HG03108 (cell line): ENCODE measurements at regions not wholly inside any gene's neighbourhood (a gene's known extent, or its start where the extent isn't known, plus 50 kb on each side); places are given as distances from the start of the nearest gene placed in this dataset.

ENCODE experiments used
- ATAC-seq: cut with Tn5 transposase; IDR thresholded peaks from one replicate; pipeline ENCODE4 v1.9.1; 2021; ENCODE audit warnings: moderate library complexity; ENCODE audit not compliant: unreplicated experiment

GRCh38 chr7:136667584-136667983 is 200.9 kb upstream of the CHRM2 start:
- ATAC-seq = no peak

GRCh38 chr7:136665878-136666509 is 202.5 kb upstream of the CHRM2 start:
- no peak for ATAC-seq

GRCh38 chr7:136664537-136664936 is 203.9 kb upstream of the CHRM2 start:
- no peak for ATAC-seq

GRCh38 chr7:136657482-136657921 is 210.9 kb upstream of the CHRM2 start:
- no peak for ATAC-seq

- no peak for ATAC-seq
Observed at GRCh38 chr7:136656516-136656915, 211.9 kb upstream of the CHRM2 start.

- ATAC-seq = no peak
Observed at GRCh38 chr7:136655414-136655813, 213.0 kb upstream of the CHRM2 start.

- no peak for ATAC-seq
Observed at GRCh38 chr7:136654406-136654805, 214.0 kb upstream of the CHRM2 start.

- no peak for ATAC-seq
Observed at GRCh38 chr7:136652635-136653370, 215.6 kb upstream of the CHRM2 start.

GRCh38 chr7:136640977-136641376 is 227.5 kb upstream of the CHRM2 start:
- no peak for ATAC-seq

- ATAC-seq = no peak
Observed at GRCh38 chr7:136637813-136638212, 230.6 kb upstream of the CHRM2 start.

- ATAC-seq = no peak
Observed at GRCh38 chr7:136635751-136636150, 232.7 kb upstream of the CHRM2 start.

GRCh38 chr7:136618818-136619217 is 249.6 kb upstream of the CHRM2 start:
- ATAC-seq = no peak

GRCh38 chr7:136617176-136617575 is 251.3 kb upstream of the CHRM2 start:
- ATAC-seq = no peak

GRCh38 chr7:136605532-136606329 is 262.7 kb upstream of the CHRM2 start:
- ATAC-seq = no peak

GRCh38 chr7:136601772-136602171 is 266.7 kb upstream of the CHRM2 start:
- ATAC-seq = no peak

- no peak for ATAC-seq
Observed at GRCh38 chr7:136600475-136600874, 268.0 kb upstream of the CHRM2 start.

- ATAC-seq = no peak
Observed at GRCh38 chr7:136594739-136595144, 273.7 kb upstream of the CHRM2 start.

- ATAC-seq = no peak
Observed at GRCh38 chr7:136588216-136588615, 280.2 kb upstream of the CHRM2 start.

- ATAC-seq = no peak
Observed at GRCh38 chr7:136585954-136586670, 282.3 kb upstream of the CHRM2 start.

- ATAC-seq = no peak
Observed at GRCh38 chr7:136566491-136566890, 302.0 kb upstream of the CHRM2 start.

- ATAC-seq = no peak
Observed at GRCh38 chr7:136555933-136556332, 312.5 kb upstream of the CHRM2 start.
